HG03064 (cell line): ENCODE measurements at regions not wholly inside any gene's neighbourhood (a gene's known extent, or its start where the extent isn't known, plus 50 kb on each side); places are given as distances from the start of the nearest gene placed in this dataset.

Experiments
- ATAC-seq: cut with Tn5 transposase; IDR thresholded peaks from one replicate; pipeline ENCODE4 v1.9.1; 2021; ENCODE audit warnings: low read depth; ENCODE audit not compliant: unreplicated experiment

DNA sequence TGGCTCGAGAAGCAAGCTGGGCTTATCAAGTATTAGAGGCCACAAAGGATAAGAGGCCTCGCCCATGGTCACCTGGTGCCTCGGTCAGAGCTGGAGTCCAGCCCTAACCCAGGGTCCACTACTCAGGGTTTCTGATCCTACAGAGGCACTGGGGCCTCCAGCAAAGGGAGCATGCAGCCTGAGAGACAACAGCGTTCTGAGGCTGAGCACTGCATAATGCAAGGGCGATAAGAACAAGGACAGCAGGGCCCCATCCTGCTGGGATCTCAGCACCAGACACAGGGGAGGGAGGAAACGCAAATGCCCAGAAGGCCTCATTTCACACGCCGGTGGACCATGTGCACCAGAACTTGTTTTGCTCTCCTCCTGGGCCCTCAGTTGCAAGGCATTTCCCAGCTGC, 63.0 kb downstream of the C5orf15 start:
- no peak for ATAC-seq

DNA sequence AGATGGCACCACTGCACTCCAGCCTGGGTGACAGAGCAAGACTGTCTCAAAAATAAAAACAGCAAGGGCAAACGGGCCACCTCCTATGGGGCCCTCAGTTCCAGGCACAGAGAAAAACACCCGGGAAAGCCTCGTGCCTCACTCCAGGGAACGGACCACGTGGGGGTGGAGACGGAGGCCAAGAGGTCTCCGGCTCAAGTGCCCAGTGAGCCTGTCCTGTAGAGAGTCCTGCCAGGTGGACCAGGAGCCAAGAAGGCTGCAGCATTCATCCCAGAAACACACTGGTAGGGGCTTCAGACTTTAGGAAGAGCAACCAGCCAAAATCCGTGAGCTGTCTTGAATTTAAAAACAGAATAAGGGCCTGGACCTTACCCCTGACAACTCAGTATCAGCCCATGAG, 63.8 kb downstream of the C5orf15 start:
- no peak for ATAC-seq

DNA sequence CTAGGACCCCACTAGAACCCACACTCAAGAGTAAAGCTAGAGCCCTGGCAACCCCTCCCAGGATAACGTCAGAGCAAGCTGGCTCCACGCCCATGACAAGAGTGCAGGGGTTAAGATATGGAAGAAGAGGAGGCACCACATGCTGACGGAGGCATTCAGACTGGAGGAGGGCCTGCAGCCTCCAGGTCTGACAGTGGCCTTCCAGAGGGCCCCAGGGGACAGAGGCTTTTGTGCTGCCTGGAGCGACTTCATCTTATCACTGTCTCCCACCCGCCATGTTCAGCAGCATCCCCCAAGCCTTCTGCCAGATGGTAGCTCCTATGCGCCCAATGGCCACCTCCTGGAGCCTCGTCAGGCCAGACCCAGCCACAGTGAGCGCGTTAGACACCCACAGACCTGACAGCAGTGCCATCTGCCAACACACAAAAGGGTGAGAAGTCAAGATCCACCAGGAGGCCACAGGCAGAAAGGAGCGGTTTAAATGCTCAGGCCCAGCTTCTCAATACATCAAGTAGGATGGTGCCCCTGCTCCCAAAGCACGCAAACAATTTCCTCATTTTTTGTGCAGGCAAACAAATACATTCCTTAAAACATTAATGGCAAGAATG, 65.8 kb downstream of the C5orf15 start:
- no peak for ATAC-seq

DNA sequence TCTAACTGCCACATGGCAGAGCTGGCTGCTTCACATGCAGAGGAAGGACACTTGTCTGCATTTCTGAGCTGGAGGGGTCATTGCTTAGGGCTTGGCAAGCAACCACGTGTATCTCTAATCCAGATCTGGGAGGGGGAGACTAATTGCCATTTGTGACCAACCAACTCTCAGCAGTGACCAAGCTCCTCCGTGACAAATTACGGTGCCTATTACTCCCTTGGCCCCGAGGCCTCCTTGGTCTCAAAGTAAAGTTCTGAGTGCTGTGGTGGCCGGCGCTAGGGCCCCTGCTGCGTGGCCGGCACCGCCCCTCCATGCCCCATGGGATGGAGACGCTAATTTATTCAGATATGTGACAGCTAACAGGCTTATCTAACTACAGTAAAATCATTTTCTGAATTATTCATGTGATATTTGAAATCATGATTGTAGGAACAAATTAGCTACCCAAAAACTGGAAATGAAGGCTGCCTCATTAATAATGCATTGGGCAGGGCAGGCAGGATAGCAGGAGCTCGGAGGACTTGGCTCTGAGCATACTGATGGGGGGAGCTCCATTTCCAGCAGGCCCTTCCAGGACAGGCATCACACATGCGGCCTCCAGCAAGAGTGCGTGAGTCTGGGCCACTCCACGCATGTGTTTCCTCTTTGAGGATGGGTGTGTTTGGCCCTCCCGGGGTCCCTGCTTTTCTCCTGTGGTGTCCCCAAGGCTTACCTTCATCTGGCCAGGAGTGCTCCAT, 67.7 kb downstream of the C5orf15 start:
- ATAC-seq = no peak

DNA sequence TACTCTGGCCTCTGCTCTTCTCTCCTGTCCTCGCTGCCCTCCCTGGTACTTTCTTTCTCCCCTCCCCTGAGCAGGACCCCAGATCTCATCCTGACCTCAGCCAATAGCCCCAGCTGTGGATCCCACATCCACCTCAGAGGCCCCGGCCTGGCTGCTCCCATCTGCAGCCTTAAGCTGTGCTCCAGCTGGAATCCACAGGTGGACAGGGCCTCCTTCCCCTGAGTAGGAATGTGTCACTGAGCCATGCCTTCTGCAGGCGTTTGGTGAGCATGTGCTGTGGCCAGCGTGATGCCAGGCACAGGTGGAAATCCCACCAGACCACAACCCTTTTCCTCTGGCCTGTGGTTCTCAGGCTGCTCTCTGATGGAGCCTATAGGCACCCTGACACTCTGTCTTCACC, 68.9 kb downstream of the C5orf15 start:
- ATAC-seq = no peak

DNA sequence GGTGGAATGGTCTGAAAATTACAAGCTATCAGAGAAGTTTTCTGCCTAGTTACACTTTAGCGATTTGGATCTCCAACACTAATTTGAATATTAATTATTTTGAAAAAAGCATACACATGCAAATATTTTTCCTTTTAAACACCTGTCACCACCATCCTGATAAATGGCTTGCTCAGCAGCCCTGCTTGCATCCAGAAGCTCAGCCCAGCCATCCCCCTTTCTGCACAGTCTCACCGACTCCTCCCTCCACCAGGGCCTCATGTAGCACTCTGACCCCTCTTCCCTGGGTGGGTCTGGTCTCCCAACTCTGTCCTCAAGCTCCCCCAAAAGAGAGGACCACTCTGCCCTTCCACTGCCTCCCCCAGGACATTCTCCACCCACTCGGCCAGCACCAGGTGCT, 70.0 kb downstream of the C5orf15 start:
- ATAC-seq = no peak

DNA sequence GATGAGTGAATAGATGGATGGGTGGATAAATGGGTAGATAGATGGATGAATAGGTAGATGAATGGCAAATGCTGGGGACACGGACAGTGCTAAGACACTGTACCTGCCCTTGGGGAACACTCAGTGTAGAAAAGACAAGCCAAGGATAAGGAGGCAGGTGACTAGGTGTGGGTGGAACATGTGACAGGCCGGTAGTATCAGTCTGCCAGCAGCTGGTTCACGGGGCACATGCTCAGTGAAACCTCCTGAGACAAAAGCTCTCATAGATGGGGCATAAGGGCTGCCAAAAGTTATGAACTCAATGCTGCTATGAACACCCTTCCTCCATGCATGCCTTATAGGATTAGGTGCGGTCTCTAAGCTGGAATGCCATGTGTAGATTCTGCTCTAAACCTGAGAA, 71.0 kb downstream of the C5orf15 start:
- no peak for ATAC-seq

DNA sequence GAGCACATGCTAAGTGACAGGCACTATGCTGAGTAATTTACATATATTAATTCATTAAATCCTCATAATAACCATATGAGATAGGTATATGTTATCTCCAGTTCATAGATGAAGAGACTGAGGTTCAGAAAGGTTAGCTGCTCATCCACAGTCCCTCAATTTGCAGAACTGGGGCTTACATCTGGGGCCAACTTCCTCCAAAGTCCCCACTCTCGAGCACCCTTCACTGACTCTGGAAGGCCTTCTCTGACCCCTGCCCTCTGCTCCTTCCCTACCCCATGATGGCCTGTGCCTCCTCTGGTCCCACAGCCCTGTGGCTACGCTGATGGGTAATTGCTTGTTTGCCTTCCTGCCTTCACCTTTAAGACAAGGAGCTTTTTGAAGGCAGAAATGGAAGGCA, 71.6 kb downstream of the C5orf15 start:
- no peak for ATAC-seq

DNA sequence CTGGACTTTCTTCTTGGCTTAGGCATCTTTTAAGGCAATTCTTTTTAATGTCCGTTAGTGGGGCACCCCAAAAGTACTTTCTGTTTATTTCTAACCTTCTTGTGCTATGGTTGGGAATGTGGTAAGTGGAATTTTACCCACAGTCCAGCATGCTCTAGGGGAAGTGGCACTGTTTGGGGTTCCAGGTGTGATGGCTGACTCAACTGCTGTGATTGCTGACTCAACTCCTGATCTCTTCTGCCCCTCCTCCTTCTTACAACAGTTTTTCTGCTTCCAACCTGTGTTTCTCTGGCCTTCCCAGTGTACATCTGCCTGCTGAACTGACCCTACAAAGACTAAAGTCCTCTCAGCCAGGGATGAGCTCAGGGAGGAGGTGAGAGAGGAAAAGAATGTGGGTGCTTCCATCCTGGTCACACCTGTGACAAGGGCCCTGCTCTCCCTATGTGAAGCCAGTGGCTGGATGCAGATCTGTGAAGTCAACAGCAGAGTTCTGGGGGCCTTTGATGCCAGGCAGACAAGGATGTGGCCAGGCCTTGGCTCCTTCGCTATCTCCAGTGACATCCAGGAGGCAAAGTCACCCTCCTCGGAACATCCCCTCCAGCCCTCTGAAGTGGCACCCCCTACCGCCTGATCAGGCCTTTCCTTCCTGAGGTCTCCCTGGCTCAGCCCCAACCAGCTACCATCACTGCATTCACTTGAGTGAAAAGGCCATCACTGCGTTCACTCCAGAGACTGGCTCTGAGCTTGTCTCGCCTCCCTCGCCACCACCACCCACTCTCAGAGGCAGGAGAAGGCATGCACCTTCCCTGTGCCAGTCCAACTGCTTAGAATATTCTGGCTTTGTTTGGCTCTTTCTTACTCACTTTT, 72.2 kb downstream of the C5orf15 start:
- no peak for ATAC-seq

DNA sequence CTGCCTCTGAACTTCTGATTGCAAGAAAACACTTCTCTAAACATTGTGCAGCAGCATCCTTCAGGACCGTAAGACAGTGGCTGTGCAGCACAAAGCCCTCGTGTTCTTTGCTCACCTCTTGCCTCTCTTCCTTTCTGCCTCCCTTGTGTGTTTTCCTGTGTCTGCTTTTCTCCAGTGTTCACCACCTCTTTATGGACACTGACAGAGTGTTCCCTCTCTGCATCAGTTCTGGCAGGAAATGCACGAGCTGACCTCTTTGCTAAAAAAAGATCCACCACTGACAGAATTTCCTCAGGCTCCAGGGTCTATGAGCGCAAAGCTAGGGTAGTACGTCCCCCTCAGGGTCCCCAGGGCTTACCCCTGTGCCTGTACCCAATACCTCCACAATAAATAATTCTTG, 74.3 kb downstream of the C5orf15 start:
- ATAC-seq = no peak

DNA sequence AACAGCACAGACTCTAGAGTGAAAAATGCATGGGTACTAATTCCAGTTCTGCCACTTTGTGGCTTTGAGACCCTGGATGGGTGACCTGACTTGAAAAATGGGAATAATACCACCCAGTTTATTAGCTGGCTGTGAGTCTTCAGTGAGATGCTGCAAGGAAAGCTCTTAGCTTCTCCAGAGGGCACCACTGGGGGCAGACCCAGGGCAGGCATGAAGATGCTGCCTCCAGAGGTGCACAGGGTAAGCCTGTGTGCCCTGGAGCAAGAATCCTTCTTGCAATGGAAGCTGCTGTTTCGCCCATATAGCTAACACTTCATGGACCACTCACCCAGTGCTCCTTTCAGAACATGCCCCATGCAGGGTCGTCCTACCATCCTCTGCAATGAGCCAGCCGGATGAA, 75.7 kb downstream of the C5orf15 start:
- ATAC-seq = no peak

DNA sequence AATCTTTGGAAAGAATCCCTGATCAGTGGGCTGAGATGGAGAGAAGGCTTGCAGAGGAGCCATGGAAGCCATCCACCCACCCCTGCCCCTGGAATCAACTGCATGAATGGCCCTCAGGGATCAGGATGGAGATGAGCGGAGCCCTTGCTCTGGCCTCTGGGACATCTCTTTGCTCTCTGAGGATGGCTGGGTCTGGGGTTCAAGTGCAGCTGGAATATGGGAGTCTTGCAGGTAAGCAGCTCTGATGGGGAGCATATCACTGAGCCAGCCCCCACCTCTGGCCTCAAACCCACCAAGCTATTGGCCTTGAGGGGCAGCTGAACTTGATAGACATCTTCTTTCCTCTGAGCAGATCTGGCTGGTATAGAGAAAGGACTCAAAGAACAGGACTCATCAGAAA, 76.1 kb downstream of the C5orf15 start:
- ATAC-seq = no peak

DNA sequence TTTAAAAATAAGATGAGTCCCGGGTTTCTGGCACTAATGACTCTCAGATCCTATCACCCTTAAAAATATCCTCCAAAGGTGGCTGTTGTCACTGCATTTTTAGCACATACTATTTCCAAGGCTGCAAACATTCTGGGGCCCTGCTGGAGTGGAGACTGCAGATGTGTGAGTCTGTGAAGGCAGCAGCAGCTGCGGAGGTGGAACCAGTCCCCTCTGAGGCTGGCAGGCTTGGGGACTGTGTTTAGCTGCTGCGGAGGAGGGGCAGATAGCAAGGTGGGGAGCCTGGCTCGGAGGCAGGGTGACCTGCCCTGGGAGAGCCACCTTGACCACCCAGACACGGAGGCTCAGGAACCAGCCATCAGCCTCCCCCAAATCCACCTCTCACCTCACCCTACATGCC, 77.0 kb downstream of the C5orf15 start:
- no peak for ATAC-seq

DNA sequence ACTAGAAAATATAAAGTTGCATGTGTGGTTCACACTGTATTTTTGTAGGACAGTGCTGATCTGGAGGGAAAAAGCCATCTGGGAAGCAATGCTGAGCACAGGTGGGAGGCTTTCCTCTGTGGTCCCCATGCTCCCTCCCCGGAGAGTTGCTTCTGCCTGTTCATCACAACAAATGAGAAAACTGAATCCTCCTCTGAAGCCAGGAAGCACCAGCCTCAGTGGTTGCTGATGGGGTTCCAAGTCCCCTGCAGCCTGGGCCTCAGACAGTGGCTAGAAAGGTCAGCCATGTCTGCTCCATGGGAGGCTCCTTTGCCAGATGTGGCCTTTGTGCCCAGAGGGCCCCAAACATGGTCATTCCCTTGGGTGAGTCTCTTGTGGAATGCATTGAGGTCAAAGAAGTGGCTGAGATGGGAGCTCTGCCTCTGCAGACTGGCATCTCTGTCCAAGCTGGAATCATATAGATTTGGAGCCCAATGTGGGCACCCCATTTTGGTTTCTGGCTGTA, 77.6 kb downstream of the C5orf15 start:
- no peak for ATAC-seq

DNA sequence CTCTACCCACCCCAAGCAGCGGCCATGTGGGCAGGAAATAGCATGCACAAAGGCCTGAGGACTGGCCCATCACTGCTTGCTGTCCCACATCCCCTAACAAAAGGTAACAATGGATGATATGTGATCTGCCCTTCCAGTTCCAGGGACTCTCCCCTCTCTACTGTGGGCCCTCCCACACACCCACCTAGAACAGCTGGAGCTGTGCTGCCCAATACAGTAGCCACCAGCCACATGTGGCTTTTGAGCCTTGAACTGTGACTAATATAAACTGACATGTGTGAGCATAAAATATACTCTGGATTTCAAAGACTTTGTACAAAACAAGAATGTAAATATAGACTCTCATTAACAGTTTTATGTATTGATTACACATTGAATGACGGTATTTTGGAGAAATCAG, 78.1 kb downstream of the C5orf15 start:
- ATAC-seq = no peak

DNA sequence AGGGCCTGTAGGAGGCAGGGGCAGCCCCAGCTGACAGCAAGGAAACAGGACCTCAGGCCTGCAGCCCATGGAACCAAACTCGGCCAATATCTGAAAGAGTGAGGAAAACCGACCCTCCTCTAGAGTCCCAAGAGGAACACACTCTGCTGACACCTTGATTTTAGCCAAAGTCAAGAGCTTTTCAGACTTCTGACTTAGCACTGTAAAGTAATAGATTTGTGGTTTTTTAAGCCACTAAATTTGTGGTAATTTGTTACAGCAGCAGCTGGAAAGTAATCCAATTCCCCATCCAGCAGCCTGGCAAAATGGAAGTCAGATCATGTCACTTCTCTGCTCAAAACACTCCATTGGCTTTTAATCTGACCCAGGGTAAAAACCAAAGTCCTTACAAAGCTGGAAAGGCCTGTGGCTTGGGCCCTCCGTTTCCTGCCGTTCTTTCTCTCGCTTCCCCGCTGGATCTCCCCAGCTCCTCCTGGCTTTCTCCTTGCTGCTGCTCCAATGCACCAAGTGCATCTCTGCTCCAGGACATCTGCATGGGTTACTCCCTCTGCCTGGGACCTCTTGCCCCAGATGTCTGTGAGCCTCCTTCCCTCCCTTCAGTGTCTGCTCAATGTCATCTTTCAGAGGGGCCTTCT, 79.0 kb downstream of the C5orf15 start:
- no peak for ATAC-seq

DNA sequence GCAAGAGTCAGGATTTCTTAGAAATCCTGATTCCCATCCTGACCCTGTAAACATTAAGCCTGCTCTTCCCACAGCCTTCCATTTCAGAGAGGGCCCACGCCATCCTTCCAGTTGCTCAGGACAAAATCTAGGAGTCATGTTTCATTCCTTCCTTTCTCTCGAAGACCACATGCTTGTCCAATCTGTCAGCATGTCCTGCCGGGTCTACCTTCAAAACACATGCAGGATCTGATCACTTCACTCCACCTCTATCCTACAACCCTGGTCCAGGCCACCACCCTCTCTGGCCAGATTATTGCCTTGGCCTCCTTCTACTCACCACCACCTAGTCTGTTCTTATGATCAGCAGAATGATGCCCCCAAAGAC, 79.8 kb downstream of the C5orf15 start:
- no peak for ATAC-seq

DNA sequence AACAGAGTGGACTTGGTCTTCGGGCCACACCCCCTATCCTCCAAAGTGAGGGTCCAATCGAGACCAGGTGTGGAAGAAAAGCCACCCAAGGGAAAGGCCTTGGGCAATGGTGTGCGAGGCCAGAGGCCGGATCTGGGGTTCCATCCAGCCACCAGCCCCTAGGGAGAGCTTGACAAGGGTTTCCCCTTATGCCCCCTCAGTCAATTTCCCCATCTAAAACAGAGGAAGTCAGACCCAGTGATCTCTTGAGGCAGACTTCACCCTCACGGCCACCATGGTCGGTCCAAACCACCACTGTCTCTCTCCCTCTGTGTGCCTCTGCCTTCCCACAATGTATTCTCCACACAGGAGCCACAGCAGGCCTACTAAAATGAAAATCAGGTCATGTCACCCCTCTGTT, 82.9 kb downstream of the C5orf15 start:
- ATAC-seq = no peak

DNA sequence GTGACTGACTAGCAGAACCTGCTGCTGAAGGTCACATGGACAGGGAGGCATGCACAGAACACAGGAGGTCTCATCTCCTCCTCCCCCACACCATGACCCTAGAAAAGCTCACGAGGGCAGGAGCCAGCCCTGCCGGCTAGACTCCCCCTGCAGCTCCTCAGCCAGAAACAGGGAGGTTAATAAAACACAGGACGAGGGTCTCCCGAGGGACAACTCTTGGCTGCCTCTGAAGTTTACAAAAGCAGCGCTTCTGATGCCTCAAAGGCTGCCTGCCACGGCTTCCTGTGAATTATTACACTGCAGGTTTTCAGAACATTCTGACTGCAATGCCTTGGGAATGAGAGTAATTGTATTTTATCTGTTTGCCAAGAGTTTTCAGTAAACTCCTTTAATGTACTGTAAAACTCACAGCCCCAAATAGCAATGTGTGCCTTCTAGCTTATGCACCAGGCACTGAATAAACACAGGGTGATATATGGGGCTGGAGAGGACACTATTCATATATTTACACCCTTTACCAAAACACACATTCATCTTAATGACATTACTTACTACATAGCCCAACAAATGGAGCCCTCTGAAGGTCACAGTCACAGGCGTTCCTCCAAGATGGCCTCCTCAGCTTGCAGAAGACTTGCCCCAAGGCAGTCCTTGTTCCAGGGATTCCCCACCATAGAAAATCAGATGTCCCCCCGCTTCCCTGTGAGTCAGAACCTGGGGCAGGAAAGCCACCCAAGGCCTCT, 83.7 kb downstream of the C5orf15 start:
- ATAC-seq = no peak

DNA sequence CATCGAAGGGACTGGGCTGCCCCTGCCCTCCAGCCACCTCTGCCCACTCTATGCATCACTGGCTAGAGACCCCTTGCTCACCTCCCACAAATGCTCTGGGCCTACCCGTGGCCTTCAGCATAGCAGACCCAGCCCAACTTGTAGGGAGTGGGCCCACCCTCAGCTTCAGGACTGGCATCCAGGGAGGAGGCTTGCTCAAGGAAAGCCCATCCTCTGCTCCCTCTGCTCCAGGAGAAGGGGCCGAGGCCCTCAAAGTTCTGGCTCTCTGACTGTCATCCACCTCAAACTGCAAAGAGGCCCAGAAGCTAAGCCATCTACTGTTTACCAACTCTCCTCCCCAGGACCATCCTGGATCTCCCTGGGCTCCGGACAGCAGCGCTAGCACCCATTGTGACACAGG, 84.5 kb downstream of the C5orf15 start:
- no peak for ATAC-seq
